GM12891 (cell line): ENCODE measurements at regions not wholly inside any gene's neighbourhood (a gene's known extent, or its start where the extent isn't known, plus 50 kb on each side); places are given as distances from the start of the nearest gene placed in this dataset.

Experiments
- POLR2A ChIP-seq: IDR thresholded peaks from 2 replicates; pipeline ENCODE4 v1.6.1; 2011; ENCODE audit warnings: low read depth, low read length, control low read depth
- POLR2AphosphoS5 ChIP-seq: IDR thresholded peaks from 2 replicates; pipeline ENCODE4 v1.6.1; 2011; ENCODE audit warnings: low read depth, low read length, control low read depth
- SPI1 ChIP-seq: IDR thresholded peaks from 2 replicates; pipeline ENCODE4 v1.6.1; 2011; ENCODE audit warnings: low read depth, low read length, control low read depth
- TAF1 ChIP-seq: IDR thresholded peaks from 2 replicates; pipeline ENCODE4 v1.6.1; 2011; ENCODE audit warnings: low read depth, low read length, control low read depth

DNA sequence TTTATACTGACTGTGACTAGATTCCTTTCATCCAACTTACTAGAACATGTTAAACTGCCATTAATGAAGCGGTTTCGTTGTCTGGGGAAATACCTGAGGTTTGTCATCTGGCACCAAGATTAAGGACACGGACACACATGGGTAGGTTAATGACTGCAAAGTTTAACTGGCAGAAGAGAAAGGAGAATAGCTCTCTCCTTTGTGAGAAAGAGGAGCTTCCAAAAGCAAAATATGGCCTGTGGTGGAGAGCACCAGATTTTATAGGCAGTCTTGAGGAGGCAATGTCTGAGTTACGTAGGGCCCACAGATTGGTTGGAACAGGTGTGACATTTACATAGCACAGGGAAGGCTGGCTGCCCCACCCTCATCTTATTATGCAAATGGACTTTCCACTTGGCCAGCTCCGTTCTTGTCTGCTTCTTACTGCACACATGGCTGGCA is 1193.0 kb upstream of the CELF2 start:
- TF ChIP-seq POLR2A, result no peak
- no peak for TF ChIP-seq TAF1
- no peak for TF ChIP-seq POLR2AphosphoS5
- no peak for TF ChIP-seq SPI1
